ENCODE measurements at regions not wholly inside any gene's neighbourhood (a gene's known extent, or its start where the extent isn't known, plus 50 kb on each side); places are given as distances from the start of the nearest gene placed in this dataset.

GRCh38 chr1:239558991-239559390, 172.6 kb downstream of the CHRM3 start:
- TF ChIP-seq ELF4 (CRISPR knock-in tag; IDR thresholded peaks at IDR 0.05; ENCODE audit: low read depth) (no peak), FOXP1 (CRISPR knock-in tag; IDR thresholded peaks at IDR 0.05; ENCODE audit: borderline replicate concordance) (no peak), ZBTB43 (CRISPR knock-in tag; IDR thresholded peaks at IDR 0.05) (no peak), ZNF121 (CRISPR knock-in tag; IDR thresholded peaks at IDR 0.05) (no peak), CREM (CRISPR knock-in tag; IDR thresholded peaks at IDR 0.05) (no peak), NR2C2 (CRISPR knock-in tag; IDR thresholded peaks at IDR 0.05) (no peak)
- TF ChIP-seq, protein P1, sequence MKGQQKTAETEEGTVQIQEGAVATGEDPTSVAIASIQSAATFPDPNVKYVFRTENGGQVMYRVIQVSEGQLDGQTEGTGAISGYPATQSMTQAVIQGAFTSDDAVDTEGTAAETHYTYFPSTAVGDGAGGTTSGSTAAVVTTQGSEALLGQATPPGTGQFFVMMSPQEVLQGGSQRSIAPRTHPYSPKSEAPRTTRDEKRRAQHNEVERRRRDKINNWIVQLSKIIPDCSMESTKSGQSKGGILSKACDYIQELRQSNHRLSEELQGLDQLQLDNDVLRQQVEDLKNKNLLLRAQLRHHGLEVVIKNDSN (CRISPR knock-in tag; IDR thresholded peaks at IDR 0.05): no peak
- TF ChIP-seq, protein P2, sequence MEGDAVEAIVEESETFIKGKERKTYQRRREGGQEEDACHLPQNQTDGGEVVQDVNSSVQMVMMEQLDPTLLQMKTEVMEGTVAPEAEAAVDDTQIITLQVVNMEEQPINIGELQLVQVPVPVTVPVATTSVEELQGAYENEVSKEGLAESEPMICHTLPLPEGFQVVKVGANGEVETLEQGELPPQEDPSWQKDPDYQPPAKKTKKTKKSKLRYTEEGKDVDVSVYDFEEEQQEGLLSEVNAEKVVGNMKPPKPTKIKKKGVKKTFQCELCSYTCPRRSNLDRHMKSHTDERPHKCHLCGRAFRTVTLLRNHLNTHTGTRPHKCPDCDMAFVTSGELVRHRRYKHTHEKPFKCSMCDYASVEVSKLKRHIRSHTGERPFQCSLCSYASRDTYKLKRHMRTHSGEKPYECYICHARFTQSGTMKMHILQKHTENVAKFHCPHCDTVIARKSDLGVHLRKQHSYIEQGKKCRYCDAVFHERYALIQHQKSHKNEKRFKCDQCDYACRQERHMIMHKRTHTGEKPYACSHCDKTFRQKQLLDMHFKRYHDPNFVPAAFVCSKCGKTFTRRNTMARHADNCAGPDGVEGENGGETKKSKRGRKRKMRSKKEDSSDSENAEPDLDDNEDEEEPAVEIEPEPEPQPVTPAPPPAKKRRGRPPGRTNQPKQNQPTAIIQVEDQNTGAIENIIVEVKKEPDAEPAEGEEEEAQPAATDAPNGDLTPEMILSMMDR (IDR thresholded peaks at IDR 0.05): no peak
- TF ChIP-seq, protein P3, sequence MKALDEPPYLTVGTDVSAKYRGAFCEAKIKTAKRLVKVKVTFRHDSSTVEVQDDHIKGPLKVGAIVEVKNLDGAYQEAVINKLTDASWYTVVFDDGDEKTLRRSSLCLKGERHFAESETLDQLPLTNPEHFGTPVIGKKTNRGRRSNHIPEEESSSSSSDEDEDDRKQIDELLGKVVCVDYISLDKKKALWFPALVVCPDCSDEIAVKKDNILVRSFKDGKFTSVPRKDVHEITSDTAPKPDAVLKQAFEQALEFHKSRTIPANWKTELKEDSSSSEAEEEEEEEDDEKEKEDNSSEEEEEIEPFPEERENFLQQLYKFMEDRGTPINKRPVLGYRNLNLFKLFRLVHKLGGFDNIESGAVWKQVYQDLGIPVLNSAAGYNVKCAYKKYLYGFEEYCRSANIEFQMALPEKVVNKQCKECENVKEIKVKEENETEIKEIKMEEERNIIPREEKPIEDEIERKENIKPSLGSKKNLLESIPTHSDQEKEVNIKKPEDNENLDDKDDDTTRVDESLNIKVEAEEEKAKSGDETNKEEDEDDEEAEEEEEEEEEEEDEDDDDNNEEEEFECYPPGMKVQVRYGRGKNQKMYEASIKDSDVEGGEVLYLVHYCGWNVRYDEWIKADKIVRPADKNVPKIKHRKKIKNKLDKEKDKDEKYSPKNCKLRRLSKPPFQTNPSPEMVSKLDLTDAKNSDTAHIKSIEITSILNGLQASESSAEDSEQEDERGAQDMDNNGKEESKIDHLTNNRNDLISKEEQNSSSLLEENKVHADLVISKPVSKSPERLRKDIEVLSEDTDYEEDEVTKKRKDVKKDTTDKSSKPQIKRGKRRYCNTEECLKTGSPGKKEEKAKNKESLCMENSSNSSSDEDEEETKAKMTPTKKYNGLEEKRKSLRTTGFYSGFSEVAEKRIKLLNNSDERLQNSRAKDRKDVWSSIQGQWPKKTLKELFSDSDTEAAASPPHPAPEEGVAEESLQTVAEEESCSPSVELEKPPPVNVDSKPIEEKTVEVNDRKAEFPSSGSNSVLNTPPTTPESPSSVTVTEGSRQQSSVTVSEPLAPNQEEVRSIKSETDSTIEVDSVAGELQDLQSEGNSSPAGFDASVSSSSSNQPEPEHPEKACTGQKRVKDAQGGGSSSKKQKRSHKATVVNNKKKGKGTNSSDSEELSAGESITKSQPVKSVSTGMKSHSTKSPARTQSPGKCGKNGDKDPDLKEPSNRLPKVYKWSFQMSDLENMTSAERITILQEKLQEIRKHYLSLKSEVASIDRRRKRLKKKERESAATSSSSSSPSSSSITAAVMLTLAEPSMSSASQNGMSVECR (CRISPR knock-in tag; IDR thresholded peaks at IDR 0.05; ENCODE audit: borderline replicate concordance): no peak

Measured in WTC11 (cell line).